GM21390 (cell line): ENCODE measurements at regions not wholly inside any gene's neighbourhood (a gene's known extent, or its start where the extent isn't known, plus 50 kb on each side); places are given as distances from the start of the nearest gene placed in this dataset.

Experiments used
- ATAC-seq: cut with Tn5 transposase; IDR thresholded peaks from one replicate; pipeline ENCODE4 v1.9.1; 2021; ENCODE audit not compliant: unreplicated experiment

- ATAC-seq, result no peak
Observed at GRCh38 chr9:2303056-2303455, 287.9 kb downstream of the SMARCA2 start.

- no peak for ATAC-seq
Observed at GRCh38 chr9:2307480-2307879, 292.3 kb downstream of the SMARCA2 start.

- no peak for ATAC-seq
Observed at GRCh38 chr9:2311920-2312319, 296.8 kb downstream of the SMARCA2 start.

- ATAC-seq, result no peak
Observed at GRCh38 chr9:2313512-2313911, 298.4 kb downstream of the SMARCA2 start.

GRCh38 chr9:2317591-2317990 lies 302.4 kb downstream of the SMARCA2 start:
- ATAC-seq, result no peak

GRCh38 chr9:2319421-2319820 lies 302.2 kb upstream of the VLDLR start:
- ATAC-seq, result no peak

- no peak for ATAC-seq
Observed at GRCh38 chr9:2320114-2320513, 301.5 kb upstream of the VLDLR start.

GRCh38 chr9:2320632-2321031 lies 301.0 kb upstream of the VLDLR start:
- no peak for ATAC-seq

GRCh38 chr9:2321523-2322148 lies 300.0 kb upstream of the VLDLR start:
- no peak for ATAC-seq

- no peak for ATAC-seq
Observed at GRCh38 chr9:2324742-2325141, 296.8 kb upstream of the VLDLR start.

GRCh38 chr9:2332663-2333062 lies 288.9 kb upstream of the VLDLR start:
- ATAC-seq, result no peak

- ATAC-seq, result no peak
Observed at GRCh38 chr9:2335260-2335659, 286.3 kb upstream of the VLDLR start.

- no peak for ATAC-seq
Observed at GRCh38 chr9:2336055-2336454, 285.5 kb upstream of the VLDLR start.

GRCh38 chr9:2337131-2337530 lies 284.5 kb upstream of the VLDLR start:
- no peak for ATAC-seq

GRCh38 chr9:2337627-2338026 lies 284.0 kb upstream of the VLDLR start:
- ATAC-seq, result no peak

- no peak for ATAC-seq
Observed at GRCh38 chr9:2338777-2339365, 282.7 kb upstream of the VLDLR start.

- ATAC-seq, result no peak
Observed at GRCh38 chr9:2339416-2339815, 282.2 kb upstream of the VLDLR start.

- no peak for ATAC-seq
Observed at GRCh38 chr9:2340046-2340760, 281.4 kb upstream of the VLDLR start.

- ATAC-seq, result no peak
Observed at GRCh38 chr9:2341126-2341525, 280.5 kb upstream of the VLDLR start.

- no peak for ATAC-seq
Observed at GRCh38 chr9:2341956-2342355, 279.6 kb upstream of the VLDLR start.

- no peak for ATAC-seq
Observed at GRCh38 chr9:2343756-2344155, 277.8 kb upstream of the VLDLR start.

- no peak for ATAC-seq
Observed at GRCh38 chr9:2344436-2344835, 277.2 kb upstream of the VLDLR start.
